ENCODE measurements at regions not wholly inside any gene's neighbourhood (a gene's known extent, or its start where the extent isn't known, plus 50 kb on each side); places are given as distances from the start of the nearest gene placed in this dataset.
A peak's percentile ranks its signal among the peaks of the same experiment; 100 is the strongest.

- no peak overlapping the region for H3K27ac ChIP-seq
- TF ChIP-seq CTCF (conservative IDR thresholded peaks at IDR 0.05) = no peak
Measured at GRCh38 chr5:29878599-29878998, 1314.9 kb upstream of the CDH6 start.

GRCh38 chr5:29867155-29867554 is 1326.3 kb upstream of the CDH6 start:
- no peak overlapping the region for H3K27ac ChIP-seq
- TF ChIP-seq CTCF (conservative IDR thresholded peaks at IDR 0.05) = no peak

- peak overlapping the region; percentile 47; the same call in 1 of the 2 replicates for H3K27ac ChIP-seq
- TF ChIP-seq CTCF (conservative IDR thresholded peaks at IDR 0.05) = no peak
Measured at GRCh38 chr5:29853711-29854220, 1339.7 kb upstream of the CDH6 start.

GRCh38 chr5:29852329-29852728 is 1341.2 kb upstream of the CDH6 start:
- no peak overlapping the region for H3K27ac ChIP-seq
- no peak for TF ChIP-seq CTCF (conservative IDR thresholded peaks at IDR 0.05)

GRCh38 chr5:29845206-29845605 is 1348.3 kb upstream of the CDH6 start:
- no peak for TF ChIP-seq CTCF (conservative IDR thresholded peaks at IDR 0.05)
- no peak overlapping the region for H3K27ac ChIP-seq

GRCh38 chr5:29833394-29833793 is 1360.1 kb upstream of the CDH6 start:
- H3K27ac ChIP-seq = no peak overlapping the region
- no peak for TF ChIP-seq CTCF (conservative IDR thresholded peaks at IDR 0.05)

- no peak overlapping the region for H3K27ac ChIP-seq
- TF ChIP-seq CTCF (conservative IDR thresholded peaks at IDR 0.05) = no peak
Measured at GRCh38 chr5:29822521-29822920, 1371.0 kb upstream of the CDH6 start.

Measured in VCaP (cell line).